BE2C (cell line): ENCODE measurements at regions not wholly inside any gene's neighbourhood (a gene's known extent, or its start where the extent isn't known, plus 50 kb on each side); places are given as distances from the start of the nearest gene placed in this dataset.

Experiments
- DNase-seq: peaks from one replicate; pipeline ENCODE4 v3.0.0-alpha.2; 2020
- H3K27me3 ChIP-seq: fragments of 250-450 bp; sonication (Bioruptor Pico); 2 replicates; pipeline ENCODE4 v1.5.1; 2020; ENCODE audit warnings: mild to moderate bottlenecking
- H3K36me3 ChIP-seq: fragments of 250-450 bp; sonication (Bioruptor Pico); 2 replicates; pipeline ENCODE4 v1.5.1; 2020; ENCODE audit warnings: mild to moderate bottlenecking
- H3K4me1 ChIP-seq: fragments of 250-450 bp; sonication (Bioruptor Pico); 2 replicates; pipeline ENCODE4 v1.5.1; 2020
- H3K4me3 ChIP-seq: 2 replicates; pipeline ENCODE4 v1.5.1; 2011; ENCODE audit warnings: low read depth, low read length
- H3K9me3 ChIP-seq: fragments of 250-450 bp; sonication (Bioruptor Pico); 2 replicates; pipeline ENCODE4 v1.5.1; 2020
- TF ChIP-seq, protein P1 (sequence below): IDR thresholded peaks from 2 replicates; pipeline ENCODE4 v1.5.1; 2012; ENCODE audit warnings: mild to moderate bottlenecking, low read depth, low read length

DNA sequence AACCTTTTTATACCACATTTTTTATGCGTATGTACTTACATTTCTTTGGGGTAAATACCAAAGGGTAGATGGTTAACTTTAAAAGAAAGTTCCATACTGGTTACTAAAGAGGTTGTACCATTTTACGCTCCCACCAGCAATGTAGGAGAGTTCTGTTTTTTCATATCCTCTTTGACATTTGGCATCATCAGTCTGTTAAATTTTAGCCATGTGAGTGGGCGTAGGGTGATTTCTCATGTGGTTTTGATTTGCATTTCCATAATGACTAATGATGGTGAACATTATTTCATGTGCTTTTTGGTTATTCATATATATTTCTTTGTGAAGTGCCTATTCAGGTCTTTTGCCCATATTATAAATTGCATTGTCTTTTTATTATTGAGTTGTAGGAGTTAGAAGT is 194.2 kb downstream of the PRL start:
- no peaks in the 10 kb centered on the region for H3K36me3 ChIP-seq
- H3K4me3 ChIP-seq = no peak overlapping the region
- no peaks in the 10 kb centered on the region for H3K27me3 ChIP-seq
- TF ChIP-seq, protein P1, sequence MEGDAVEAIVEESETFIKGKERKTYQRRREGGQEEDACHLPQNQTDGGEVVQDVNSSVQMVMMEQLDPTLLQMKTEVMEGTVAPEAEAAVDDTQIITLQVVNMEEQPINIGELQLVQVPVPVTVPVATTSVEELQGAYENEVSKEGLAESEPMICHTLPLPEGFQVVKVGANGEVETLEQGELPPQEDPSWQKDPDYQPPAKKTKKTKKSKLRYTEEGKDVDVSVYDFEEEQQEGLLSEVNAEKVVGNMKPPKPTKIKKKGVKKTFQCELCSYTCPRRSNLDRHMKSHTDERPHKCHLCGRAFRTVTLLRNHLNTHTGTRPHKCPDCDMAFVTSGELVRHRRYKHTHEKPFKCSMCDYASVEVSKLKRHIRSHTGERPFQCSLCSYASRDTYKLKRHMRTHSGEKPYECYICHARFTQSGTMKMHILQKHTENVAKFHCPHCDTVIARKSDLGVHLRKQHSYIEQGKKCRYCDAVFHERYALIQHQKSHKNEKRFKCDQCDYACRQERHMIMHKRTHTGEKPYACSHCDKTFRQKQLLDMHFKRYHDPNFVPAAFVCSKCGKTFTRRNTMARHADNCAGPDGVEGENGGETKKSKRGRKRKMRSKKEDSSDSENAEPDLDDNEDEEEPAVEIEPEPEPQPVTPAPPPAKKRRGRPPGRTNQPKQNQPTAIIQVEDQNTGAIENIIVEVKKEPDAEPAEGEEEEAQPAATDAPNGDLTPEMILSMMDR = no peak
- DNase-seq = no peak
- H3K9me3 ChIP-seq = no peaks in the 10 kb centered on the region
- H3K4me1 ChIP-seq = peaks cover 5% of the 10 kb centered on the region

DNA sequence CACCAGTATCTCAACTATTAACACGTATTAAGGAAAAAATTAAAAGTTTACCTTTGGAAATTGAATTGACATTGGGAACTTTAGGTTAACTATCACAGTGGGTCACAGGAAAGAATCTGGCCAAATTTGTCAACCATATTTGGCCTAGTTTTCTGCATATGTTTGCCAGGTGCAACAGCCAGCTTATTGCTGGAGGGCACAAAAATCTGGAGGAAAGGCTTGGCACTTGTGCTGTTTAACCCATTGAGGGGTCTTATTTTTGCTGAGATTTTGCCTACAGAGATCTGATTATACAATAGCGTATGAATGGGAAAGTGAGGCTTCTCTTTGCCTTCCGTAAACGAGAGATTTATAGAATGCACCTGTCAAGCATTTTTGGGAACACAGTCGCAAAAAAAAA is 190.4 kb downstream of the PRL start:
- TF ChIP-seq, protein P1 = no peak
- Histone ChIP-seq H3K36me3 (no peaks in the 10 kb centered on the region), H3K9me3 (no peaks in the 10 kb centered on the region), H3K4me1 (no peaks in the 10 kb centered on the region), H3K27me3 (no peaks in the 10 kb centered on the region), H3K4me3 (no peak overlapping the region)
- DNase-seq = no peak

DNA sequence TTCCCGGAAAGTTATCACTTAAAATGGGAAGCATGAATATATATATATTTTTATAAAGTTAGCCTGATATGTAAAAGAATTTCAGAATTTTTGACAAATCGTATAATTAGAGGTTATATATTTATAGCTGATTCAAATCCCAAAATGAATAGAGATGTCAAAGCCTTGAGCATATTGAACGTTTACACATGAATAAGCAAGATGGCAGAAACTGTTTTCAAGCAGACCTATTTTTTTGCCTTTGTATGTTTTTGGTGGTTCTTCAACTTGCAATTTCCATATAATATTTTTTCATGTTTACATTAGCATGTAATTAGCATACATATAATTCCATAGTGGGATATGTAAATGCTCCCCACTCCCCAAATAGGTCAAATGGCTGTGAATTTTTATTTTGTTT is 189.9 kb downstream of the PRL start:
- H3K36me3 ChIP-seq = no peaks in the 10 kb centered on the region
- TF ChIP-seq, protein P1 = no peak
- DNase-seq = no peak

DNA sequence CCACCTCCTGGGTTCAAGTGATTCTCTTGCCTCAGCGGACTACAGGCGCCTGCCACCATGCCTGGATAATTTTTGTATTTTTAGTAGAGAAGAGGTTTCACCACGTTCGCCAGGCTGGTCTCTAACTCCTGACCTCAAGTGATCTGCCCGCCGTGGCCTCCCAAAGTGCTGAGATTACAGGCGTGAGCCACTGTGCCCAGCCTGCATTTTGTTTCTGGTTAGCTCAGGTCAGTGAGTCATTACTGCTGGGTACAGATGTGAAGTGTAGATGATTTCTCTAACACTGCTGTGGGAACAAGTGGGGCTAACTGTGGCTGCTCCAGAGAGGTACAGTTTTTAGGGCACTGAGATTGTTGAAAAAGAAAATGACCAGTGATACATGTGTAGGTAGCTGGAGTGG is 188.6 kb downstream of the PRL start:
- Histone ChIP-seq H3K4me3 (no peak overlapping the region), H3K27me3 (no peaks in the 10 kb centered on the region), H3K4me1 (no peaks in the 10 kb centered on the region), H3K36me3 (no peaks in the 10 kb centered on the region), H3K9me3 (no peaks in the 10 kb centered on the region)
- no peak for DNase-seq
- TF ChIP-seq, protein P1 = no peak

More for the DNA sequence above, 189.9 kb downstream of the PRL start:
- no peaks in the 10 kb centered on the region for H3K4me1 ChIP-seq
- no peaks in the 10 kb centered on the region for H3K9me3 ChIP-seq
- H3K4me3 ChIP-seq = no peak overlapping the region
- H3K27me3 ChIP-seq = no peaks in the 10 kb centered on the region

DNA sequence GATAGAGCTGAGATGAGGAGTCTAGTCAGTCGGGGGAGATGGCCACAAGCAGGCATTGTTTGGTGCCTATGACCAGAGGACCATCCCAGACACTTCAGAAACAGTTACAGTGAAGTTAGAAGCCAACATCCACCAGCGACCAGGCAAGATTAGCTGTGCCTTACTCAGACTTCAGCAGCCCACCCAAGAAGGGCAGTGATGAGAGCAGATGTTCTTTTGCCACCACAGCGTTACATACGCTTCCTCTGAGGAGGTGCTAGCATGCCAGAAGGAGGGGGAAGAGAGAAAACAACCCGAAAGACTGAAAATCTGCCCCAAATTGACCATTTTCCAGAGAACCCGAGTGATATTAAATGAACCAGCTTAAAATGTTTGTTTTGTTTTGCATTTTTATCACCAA is 186.8 kb downstream of the PRL start:
- no peak for DNase-seq
- TF ChIP-seq, protein P1 = no peak
- no peaks in the 10 kb centered on the region for H3K4me1 ChIP-seq
- no peaks in the 10 kb centered on the region for H3K27me3 ChIP-seq
- no peaks in the 10 kb centered on the region for H3K36me3 ChIP-seq
- H3K4me3 ChIP-seq = no peak overlapping the region
- H3K9me3 ChIP-seq = no peaks in the 10 kb centered on the region

DNA sequence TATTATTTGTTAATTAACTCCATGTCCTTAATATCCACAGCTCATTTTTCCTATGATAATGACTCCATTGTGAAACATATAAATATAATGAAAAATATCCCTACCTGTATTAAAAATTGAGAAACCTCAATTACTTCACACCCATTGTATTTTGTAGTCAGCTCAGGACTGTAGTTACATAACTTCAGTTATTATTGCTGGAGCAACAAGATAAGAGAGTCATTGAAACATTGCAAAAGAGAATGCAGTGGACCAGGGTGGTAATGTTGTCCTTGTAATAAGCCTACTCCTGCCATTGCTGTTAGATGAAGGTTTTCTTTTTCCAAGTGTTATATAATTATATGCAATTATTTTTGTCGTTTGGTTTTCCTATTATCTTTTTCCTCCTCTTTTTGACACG is 184.4 kb downstream of the PRL start:
- no peak overlapping the region for H3K4me3 ChIP-seq
- no peaks in the 10 kb centered on the region for H3K4me1 ChIP-seq
- TF ChIP-seq, protein P1 = no peak
- no peaks in the 10 kb centered on the region for H3K9me3 ChIP-seq
- no peak for DNase-seq
- no peaks in the 10 kb centered on the region for H3K27me3 ChIP-seq
- no peaks in the 10 kb centered on the region for H3K36me3 ChIP-seq
